Upper lobe of right lung (tissue), 1 donor: ENCODE measurements at regions not wholly inside any gene's neighbourhood (a gene's known extent, or its start where the extent isn't known, plus 50 kb on each side); places are given as distances from the start of the nearest gene placed in this dataset.

Source experiments
- ATAC-seq: fragments of 200-7000 bp; cut with Tn5 transposase; one replicate; pipeline ENCODE4 v1.9.1; 2020; ENCODE audit warnings: mild to moderate bottlenecking, moderate library complexity
- DNase-seq: peaks from one replicate; pipeline ENCODE4 v3.0.0-alpha.2; 2020
- H3K27ac ChIP-seq: fragments of 200-600 bp; one replicate; pipeline ENCODE4 v1.8.0; 2022
- H3K27me3 ChIP-seq: fragments of 200-600 bp; one replicate; pipeline ENCODE4 v1.8.0; 2022; ENCODE audit warnings: mild to moderate bottlenecking
- H3K36me3 ChIP-seq: fragments of 200-600 bp; one replicate; pipeline ENCODE4 v1.8.0; 2022
- H3K4me1 ChIP-seq: fragments of 200-600 bp; one replicate; pipeline ENCODE4 v1.8.0; 2022
- H3K4me3 ChIP-seq: fragments of 200-600 bp; one replicate; pipeline ENCODE4 v1.8.0; 2022; ENCODE audit warnings: mild to moderate bottlenecking
- H3K9me3 ChIP-seq: fragments of 200-600 bp; one replicate; pipeline ENCODE4 v1.8.0; 2022
- intact Hi-C: fragments of 100-400 bp; cut with DNase I; formaldehyde crosslinking; loops from one replicate; pipeline ENCODE4 v1.11.0; 2022
- TF ChIP-seq, protein P1 (sequence below): fragments of 200-600 bp; IDR thresholded peaks from one replicate; pipeline ENCODE4 v1.8.0; 2022; ENCODE audit warnings: antibody characterized with exemption
- donor health status: DM: no; HTN: yes; CAD: no; lungs with severe emphysema.

DNA sequence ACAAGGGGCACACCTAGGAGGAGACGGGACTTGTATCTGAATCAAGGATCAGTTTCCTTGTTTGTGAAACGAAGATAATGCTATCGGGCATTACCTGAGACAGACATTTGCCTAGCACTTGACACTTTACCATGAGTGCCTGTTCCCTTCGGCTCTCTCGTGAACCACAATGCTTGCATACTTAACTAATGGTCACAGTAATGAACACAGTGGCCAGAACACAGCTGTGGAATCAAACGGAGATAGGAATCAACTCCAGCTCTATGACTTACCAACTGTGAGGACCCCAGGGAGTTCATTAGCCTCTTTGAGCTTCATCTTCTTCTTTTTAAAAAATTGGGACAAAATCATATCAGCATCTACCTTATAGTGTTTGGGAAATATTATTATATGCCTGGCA lies 207.8 kb downstream of the DRD1 start:
- intact Hi-C loops: no loop called here
- no peaks in the 10 kb centered on the region for H3K4me1 ChIP-seq
- no peak for DNase-seq
- no peaks in the 10 kb centered on the region for H3K27me3 ChIP-seq
- H3K9me3 ChIP-seq: no peaks in the 10 kb centered on the region
- H3K4me3 ChIP-seq: no peak overlapping the region
- TF ChIP-seq, protein P1, sequence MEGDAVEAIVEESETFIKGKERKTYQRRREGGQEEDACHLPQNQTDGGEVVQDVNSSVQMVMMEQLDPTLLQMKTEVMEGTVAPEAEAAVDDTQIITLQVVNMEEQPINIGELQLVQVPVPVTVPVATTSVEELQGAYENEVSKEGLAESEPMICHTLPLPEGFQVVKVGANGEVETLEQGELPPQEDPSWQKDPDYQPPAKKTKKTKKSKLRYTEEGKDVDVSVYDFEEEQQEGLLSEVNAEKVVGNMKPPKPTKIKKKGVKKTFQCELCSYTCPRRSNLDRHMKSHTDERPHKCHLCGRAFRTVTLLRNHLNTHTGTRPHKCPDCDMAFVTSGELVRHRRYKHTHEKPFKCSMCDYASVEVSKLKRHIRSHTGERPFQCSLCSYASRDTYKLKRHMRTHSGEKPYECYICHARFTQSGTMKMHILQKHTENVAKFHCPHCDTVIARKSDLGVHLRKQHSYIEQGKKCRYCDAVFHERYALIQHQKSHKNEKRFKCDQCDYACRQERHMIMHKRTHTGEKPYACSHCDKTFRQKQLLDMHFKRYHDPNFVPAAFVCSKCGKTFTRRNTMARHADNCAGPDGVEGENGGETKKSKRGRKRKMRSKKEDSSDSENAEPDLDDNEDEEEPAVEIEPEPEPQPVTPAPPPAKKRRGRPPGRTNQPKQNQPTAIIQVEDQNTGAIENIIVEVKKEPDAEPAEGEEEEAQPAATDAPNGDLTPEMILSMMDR: no peak
- ATAC-seq: no peak
- no peak overlapping the region for H3K27ac ChIP-seq
- no peaks in the 10 kb centered on the region for H3K36me3 ChIP-seq

DNA sequence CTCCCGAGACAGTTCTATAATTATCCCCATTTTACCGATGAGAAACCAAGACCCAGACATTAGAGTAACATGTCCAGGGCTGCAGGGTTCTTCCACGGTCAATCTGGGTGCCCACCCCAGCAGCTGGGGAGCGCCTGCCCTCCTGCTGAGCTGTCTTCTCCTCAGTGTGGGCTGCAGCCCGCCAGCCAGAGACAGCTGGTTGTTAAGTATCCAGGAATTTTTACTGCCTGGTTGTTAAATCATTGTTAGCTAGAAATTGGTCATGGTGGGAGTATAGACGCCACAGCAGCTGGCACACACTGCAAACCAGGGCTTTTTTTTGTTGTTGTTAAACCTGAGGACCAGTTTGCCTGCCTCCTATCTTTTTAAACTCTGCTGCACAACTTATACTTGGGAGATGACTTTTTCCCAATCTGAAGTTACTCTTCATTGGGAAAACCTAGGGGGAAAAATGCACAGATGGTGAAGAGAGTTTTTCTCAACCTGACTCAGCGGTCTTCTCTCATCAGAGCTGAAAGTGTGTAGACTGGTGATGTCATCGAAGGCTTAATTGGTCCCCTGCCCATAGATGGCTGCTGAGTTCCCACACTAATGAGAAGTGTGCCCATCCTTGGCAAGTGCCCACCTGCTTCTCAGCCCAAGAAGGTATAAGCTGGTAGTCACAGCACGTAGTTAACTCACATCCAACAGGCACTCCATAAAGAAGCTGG lies 208.6 kb downstream of the DRD1 start:
- no peak for ATAC-seq
- intact Hi-C loops: no loop called here

DNA sequence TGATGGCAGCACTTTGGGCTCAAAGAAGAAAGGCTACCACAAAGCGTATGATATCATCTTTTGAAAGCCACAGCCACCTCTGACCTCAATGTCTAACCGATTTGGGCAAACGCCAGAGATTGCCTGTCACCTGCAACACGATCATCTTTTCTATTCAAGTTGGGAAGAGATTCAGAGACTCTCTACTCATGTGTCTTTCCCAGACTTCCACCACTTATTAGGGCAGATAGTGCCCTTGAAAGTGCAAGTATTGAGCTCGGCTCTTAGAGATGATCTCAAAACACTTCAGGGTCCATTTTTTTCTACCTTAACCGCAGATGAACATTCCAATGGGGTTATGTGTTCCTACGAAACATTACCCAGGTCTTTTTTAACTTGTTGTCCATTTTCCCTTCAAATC lies 213.7 kb downstream of the DRD1 start:
- H3K4me3 ChIP-seq: no peak overlapping the region
- H3K27me3 ChIP-seq: no peaks in the 10 kb centered on the region
- TF ChIP-seq, protein P1: no peak
- no peak for DNase-seq
- no peaks in the 10 kb centered on the region for H3K9me3 ChIP-seq
- intact Hi-C loops: no loop called here
- H3K4me1 ChIP-seq: no peaks in the 10 kb centered on the region
- H3K36me3 ChIP-seq: no peaks in the 10 kb centered on the region
- no peak overlapping the region for H3K27ac ChIP-seq
- no peak for ATAC-seq

More for the DNA sequence above, 208.6 kb downstream of the DRD1 start:
- Histone ChIP-seq H3K27me3 (no peaks in the 10 kb centered on the region), H3K4me1 (no peaks in the 10 kb centered on the region), H3K27ac (no peak overlapping the region), H3K4me3 (no peak overlapping the region), H3K36me3 (no peaks in the 10 kb centered on the region), H3K9me3 (no peaks in the 10 kb centered on the region)
- TF ChIP-seq, protein P1: no peak
- no peak for DNase-seq

DNA sequence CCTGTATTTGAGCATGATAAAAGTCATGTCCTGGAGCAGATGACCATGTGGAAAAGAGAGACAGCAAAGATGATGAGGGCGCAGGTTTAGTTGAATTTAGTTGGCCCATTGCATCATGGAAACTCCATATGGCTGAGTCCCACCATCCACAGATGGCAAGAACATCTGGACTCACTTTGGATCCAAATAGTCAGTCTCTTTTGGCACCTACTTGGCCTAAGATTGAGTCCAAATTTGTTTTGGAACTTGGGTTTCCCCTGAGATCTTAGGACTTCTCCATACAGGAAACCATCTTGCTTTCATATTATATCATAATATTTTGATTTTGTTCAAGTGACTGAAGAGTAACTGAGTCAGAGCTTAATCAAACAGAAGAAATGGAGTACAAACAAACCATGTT lies 217.5 kb downstream of the DRD1 start:
- ATAC-seq (no peak), DNase-seq (no peak)
- Histone ChIP-seq H3K36me3 (no peaks in the 10 kb centered on the region), H3K4me3 (no peak overlapping the region), H3K27ac (no peak overlapping the region), H3K27me3 (no peaks in the 10 kb centered on the region), H3K4me1 (no peaks in the 10 kb centered on the region), H3K9me3 (no peaks in the 10 kb centered on the region)
- TF ChIP-seq, protein P1: no peak
- intact Hi-C loops: no loop called here

DNA sequence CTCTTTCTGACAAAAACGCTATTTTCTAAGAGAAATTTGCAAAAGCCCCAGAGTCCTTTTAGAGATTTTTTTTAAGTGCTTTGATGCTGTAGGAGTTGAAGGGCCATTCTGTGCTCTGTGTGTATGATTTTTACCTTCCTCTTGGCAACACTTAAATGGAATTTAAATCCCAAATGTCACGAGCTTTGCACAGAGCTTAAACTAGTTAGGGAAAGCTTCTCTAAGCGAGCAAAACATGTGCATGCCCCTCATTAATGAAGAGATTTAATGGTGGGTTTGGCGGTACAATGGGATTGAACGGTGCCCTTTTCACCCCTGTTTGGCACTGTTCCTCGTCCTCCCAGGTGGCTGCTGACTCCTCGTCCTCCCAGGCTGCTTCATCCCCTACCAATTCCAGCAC lies 220.7 kb downstream of the DRD1 start:
- H3K27ac ChIP-seq: no peak overlapping the region
- H3K4me1 ChIP-seq: no peaks in the 10 kb centered on the region
- ATAC-seq (no peak), DNase-seq (no peak)
- H3K4me3 ChIP-seq: no peak overlapping the region
- no peaks in the 10 kb centered on the region for H3K36me3 ChIP-seq
- H3K27me3 ChIP-seq: no peaks in the 10 kb centered on the region
- no peaks in the 10 kb centered on the region for H3K9me3 ChIP-seq
- TF ChIP-seq, protein P1: no peak
- intact Hi-C loops: no loop called here

DNA sequence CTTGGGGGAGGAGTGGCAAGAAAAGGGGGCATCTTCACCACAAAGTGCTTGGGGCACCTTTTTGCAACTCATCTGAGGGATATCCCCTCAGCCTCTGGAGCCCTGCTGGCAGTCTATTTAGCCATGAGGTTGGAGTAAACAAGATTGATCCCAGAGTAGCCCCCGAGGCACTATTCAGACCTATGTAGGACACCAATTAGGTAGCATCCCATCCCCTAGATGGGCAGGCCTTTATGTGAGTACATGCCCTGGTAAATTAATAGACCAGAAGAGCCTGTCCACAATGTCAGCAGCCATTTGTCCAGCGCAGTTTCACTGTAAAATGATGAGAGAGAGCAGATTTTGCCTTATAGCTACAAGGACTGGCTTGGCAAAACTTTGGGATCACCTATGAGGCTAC lies 221.4 kb downstream of the DRD1 start:
- Histone ChIP-seq H3K4me3 (no peak overlapping the region), H3K27me3 (no peaks in the 10 kb centered on the region), H3K27ac (no peak overlapping the region), H3K9me3 (no peaks in the 10 kb centered on the region), H3K4me1 (peaks cover 3% of the 10 kb centered on the region), H3K36me3 (no peaks in the 10 kb centered on the region)
- no peak for DNase-seq
- TF ChIP-seq, protein P1: no peak
- ATAC-seq: no peak
- intact Hi-C loops: no loop called here
